ENCODE measurements at regions not wholly inside any gene's neighbourhood (a gene's known extent, or its start where the extent isn't known, plus 50 kb on each side); places are given as distances from the start of the nearest gene placed in this dataset.

GRCh38 chr2:15092691-15093090 is 460.2 kb downstream of the LRATD1 start:
- TF ChIP-seq, protein P1, sequence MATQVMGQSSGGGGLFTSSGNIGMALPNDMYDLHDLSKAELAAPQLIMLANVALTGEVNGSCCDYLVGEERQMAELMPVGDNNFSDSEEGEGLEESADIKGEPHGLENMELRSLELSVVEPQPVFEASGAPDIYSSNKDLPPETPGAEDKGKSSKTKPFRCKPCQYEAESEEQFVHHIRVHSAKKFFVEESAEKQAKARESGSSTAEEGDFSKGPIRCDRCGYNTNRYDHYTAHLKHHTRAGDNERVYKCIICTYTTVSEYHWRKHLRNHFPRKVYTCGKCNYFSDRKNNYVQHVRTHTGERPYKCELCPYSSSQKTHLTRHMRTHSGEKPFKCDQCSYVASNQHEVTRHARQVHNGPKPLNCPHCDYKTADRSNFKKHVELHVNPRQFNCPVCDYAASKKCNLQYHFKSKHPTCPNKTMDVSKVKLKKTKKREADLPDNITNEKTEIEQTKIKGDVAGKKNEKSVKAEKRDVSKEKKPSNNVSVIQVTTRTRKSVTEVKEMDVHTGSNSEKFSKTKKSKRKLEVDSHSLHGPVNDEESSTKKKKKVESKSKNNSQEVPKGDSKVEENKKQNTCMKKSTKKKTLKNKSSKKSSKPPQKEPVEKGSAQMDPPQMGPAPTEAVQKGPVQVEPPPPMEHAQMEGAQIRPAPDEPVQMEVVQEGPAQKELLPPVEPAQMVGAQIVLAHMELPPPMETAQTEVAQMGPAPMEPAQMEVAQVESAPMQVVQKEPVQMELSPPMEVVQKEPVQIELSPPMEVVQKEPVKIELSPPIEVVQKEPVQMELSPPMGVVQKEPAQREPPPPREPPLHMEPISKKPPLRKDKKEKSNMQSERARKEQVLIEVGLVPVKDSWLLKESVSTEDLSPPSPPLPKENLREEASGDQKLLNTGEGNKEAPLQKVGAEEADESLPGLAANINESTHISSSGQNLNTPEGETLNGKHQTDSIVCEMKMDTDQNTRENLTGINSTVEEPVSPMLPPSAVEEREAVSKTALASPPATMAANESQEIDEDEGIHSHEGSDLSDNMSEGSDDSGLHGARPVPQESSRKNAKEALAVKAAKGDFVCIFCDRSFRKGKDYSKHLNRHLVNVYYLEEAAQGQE (IDR thresholded peaks at IDR 0.05; ENCODE audit: insufficient read depth in 1 of 2, low read depth in 2 of 2, low read length in 2 of 2) = no peak
- TF ChIP-seq POLR2AphosphoS5 (IDR thresholded peaks at IDR 0.05; ENCODE audit: low read depth, low read length) (no peak), TAF1 (IDR thresholded peaks at IDR 0.05; ENCODE audit: borderline replicate concordance, insufficient read depth, low read length) (no peak)

Data from PFSK-1 (cell line).